ENCODE measurements at regions not wholly inside any gene's neighbourhood (a gene's known extent, or its start where the extent isn't known, plus 50 kb on each side); places are given as distances from the start of the nearest gene placed in this dataset.

DNA sequence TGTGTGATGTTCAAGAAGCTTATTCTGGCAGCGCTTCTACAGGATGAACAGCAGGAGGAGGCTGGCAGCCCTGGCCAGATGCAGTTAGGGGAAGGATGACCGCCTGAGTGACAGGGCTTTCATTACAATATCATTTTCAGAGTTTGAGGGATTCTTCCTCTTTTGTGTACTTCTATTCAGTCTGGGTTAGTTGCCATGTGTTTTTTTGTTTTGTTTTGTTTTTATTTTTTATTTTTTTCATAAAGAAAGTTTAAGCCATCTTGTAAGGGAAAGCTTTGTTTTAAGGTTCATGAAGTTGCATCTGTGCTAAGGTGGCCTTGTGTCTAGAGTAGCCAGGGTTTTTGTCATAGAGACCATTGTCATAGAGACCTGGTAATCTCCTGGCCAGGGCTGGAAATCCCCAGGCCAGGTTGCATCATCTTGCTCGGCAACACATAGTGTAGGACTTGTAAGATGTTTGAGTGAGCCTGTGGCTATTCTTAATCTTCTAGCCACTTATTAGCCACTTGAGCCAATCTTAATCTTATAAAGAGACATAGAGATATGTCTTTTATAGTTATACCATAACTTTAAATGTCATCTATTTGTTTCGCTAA is 230.5 kb upstream of the TMEM229A start:
- DNase-seq (ENCODE audit: extremely low spot score, unreplicated experiment): no peak
- Mint-ChIP-seq H3K36me3 (no peaks in the 10 kb centered on the region), H3K4me3 (no peak overlapping the region), H3K9me3 (no peaks in the 10 kb centered on the region), H3K27ac (no peak overlapping the region), H3K27me3 (no peaks in the 10 kb centered on the region), H3K4me1 (ENCODE audit: unreplicated experiment) (no peaks in the 10 kb centered on the region)
- TF ChIP-seq, protein P1, sequence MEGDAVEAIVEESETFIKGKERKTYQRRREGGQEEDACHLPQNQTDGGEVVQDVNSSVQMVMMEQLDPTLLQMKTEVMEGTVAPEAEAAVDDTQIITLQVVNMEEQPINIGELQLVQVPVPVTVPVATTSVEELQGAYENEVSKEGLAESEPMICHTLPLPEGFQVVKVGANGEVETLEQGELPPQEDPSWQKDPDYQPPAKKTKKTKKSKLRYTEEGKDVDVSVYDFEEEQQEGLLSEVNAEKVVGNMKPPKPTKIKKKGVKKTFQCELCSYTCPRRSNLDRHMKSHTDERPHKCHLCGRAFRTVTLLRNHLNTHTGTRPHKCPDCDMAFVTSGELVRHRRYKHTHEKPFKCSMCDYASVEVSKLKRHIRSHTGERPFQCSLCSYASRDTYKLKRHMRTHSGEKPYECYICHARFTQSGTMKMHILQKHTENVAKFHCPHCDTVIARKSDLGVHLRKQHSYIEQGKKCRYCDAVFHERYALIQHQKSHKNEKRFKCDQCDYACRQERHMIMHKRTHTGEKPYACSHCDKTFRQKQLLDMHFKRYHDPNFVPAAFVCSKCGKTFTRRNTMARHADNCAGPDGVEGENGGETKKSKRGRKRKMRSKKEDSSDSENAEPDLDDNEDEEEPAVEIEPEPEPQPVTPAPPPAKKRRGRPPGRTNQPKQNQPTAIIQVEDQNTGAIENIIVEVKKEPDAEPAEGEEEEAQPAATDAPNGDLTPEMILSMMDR (conservative IDR thresholded peaks at IDR 0.05): no peak

DNA sequence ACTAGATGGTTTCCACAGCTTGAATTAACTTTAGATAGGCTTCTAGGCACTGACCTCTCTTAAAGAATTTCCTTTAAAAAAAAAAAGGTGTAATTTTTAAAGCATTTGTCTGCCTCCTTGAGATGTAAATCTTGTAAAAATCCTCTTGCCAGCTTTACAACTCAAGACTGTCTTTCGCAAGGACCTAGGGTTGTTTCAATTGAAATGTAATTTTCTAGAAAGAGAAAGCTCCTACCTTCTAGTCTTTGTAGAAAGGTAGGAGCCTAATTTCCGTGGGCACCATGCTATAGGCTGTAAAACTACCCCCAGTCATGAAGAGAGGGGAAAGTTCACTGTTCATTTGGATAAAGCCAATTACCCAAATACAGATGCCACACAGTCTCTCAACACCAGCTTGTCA is 228.8 kb upstream of the TMEM229A start:
- TF ChIP-seq, protein P1 (conservative IDR thresholded peaks at IDR 0.05): no peak
- H3K9me3 Mint-ChIP-seq: no peaks in the 10 kb centered on the region
- DNase-seq (ENCODE audit: extremely low spot score, unreplicated experiment): no peak
- no peaks in the 10 kb centered on the region for H3K27me3 Mint-ChIP-seq
- H3K4me3 Mint-ChIP-seq: no peak overlapping the region
- H3K27ac Mint-ChIP-seq: no peak overlapping the region
- H3K36me3 Mint-ChIP-seq: no peaks in the 10 kb centered on the region
- H3K4me1 Mint-ChIP-seq (ENCODE audit: unreplicated experiment): no peaks in the 10 kb centered on the region

DNA sequence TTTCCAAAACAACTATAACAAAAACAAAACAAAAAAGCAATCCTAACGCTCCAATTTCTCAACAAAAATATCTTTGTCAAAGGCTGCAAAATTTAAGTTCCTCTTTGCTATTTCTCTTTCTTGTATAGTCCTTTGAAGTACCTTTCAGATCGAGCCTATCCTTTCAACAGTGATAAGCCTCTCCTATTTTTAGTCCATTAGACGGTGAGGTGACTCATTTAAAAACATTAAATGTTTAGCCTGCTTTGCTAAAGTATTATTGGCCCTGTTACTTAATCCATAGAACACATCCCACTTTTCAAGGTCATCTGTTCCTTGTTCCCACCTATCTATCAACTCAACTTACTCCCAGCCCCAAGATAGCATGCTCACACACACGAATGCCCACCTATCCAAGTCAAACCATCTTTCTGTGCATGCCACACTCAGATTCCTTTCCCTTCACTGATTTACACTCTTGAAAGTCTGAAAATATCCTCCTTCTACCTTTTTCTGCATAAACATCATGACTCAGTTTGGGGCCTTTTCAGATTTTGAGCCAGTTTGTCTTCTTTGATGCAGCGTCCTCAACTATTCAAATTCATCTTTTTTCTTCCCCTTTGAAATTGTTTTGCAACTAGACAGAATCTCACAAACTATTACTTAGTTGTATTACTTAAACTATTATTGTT is 224.9 kb upstream of the TMEM229A start:
- no peak for DNase-seq (ENCODE audit: extremely low spot score, unreplicated experiment)
- H3K4me1 Mint-ChIP-seq (ENCODE audit: unreplicated experiment): no peaks in the 10 kb centered on the region
- TF ChIP-seq, protein P1 (conservative IDR thresholded peaks at IDR 0.05): no peak
- H3K27ac Mint-ChIP-seq: no peak overlapping the region
- H3K4me3 Mint-ChIP-seq: no peak overlapping the region
- peaks cover 8% of the 10 kb centered on the region for H3K9me3 Mint-ChIP-seq
- H3K36me3 Mint-ChIP-seq: no peaks in the 10 kb centered on the region
- peaks cover 3% of the 10 kb centered on the region for H3K27me3 Mint-ChIP-seq

DNA sequence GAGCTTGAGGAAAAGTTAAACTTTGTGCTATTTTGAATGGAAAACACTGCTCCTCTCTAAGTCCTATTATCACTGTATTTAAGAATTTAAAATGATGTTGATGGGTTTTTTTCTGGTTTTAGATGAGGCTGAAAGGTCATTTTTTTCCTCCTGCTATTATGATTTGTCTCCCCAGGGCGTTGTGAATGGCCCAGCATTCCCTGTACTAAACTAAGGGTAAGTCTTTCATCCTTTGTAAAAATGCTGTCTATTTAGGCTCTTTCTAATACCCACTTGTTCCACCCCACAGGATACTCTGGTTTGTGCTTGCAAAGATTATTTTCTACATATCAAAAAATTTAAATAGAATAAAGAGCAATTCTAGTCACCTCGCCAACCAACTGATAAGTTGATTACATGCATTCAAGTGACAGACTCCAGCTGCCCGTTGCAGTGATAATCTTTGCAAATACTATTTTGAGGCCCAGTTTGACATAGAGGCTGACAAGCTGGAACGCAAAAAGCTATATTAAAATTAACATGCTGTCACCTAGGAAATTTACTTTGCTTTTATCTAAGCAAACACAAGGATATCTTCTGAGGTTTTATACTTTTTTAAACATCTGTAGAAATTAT is 222.3 kb upstream of the TMEM229A start:
- TF ChIP-seq, protein P1 (conservative IDR thresholded peaks at IDR 0.05): no peak
- peaks cover 8% of the 10 kb centered on the region for H3K9me3 Mint-ChIP-seq
- H3K27ac Mint-ChIP-seq: no peak overlapping the region
- DNase-seq (ENCODE audit: extremely low spot score, unreplicated experiment): no peak
- peaks cover 3% of the 10 kb centered on the region for H3K27me3 Mint-ChIP-seq
- H3K4me1 Mint-ChIP-seq (ENCODE audit: unreplicated experiment): no peaks in the 10 kb centered on the region
- H3K4me3 Mint-ChIP-seq: no peak overlapping the region
- no peaks in the 10 kb centered on the region for H3K36me3 Mint-ChIP-seq

DNA sequence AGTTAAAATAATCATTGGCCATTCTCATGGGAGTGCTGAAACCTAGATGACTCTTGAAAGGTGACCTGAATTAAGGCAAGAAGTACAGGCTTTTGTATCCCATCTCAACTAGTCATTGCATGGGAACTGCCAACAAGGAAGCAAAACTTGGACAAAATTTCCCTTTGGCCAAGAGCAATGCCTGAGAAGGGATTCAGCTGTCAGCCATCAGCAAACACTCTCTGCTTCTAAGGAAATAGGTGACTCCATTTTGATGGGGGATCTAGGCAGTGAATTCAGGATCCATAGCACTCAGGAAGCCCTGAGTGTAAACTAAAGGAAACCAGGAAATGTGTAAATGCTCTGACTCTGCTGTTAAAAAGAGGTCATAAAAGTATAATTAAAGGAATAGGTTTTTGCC is 221.5 kb upstream of the TMEM229A start:
- H3K4me1 Mint-ChIP-seq (ENCODE audit: unreplicated experiment): no peaks in the 10 kb centered on the region

More for the DNA sequence above, 221.5 kb upstream of the TMEM229A start:
- TF ChIP-seq, protein P1 (conservative IDR thresholded peaks at IDR 0.05): no peak
- Mint-ChIP-seq H3K27me3 (peaks cover 3% of the 10 kb centered on the region), H3K4me3 (no peak overlapping the region), H3K27ac (no peak overlapping the region), H3K9me3 (peaks cover 8% of the 10 kb centered on the region), H3K36me3 (no peaks in the 10 kb centered on the region)
- no peak for DNase-seq (ENCODE audit: extremely low spot score, unreplicated experiment)
